ENCODE measurements at regions not wholly inside any gene's neighbourhood (a gene's known extent, or its start where the extent isn't known, plus 50 kb on each side); places are given as distances from the start of the nearest gene placed in this dataset.

DNA sequence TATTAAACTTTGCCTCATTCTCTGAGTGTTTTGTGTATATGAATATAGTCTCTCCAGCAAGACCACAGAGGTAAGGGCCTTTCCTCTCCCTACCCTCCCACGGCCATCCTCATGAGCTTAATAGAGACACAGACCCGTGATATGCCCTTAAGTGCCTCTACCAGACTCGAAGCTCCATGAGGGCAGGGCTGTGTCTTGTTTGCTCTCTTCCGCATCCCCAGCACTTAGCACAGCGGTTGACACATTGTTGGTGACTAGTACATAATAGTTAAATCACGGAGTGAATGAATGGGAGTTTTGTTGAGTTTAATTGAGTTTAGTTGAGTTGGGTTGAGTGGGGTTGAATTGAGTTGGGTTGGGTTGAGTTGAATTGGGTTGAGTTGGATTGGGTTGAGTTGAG lies 122.3 kb downstream of the ZFP36L2 start:
- TF ChIP-seq, protein P1, sequence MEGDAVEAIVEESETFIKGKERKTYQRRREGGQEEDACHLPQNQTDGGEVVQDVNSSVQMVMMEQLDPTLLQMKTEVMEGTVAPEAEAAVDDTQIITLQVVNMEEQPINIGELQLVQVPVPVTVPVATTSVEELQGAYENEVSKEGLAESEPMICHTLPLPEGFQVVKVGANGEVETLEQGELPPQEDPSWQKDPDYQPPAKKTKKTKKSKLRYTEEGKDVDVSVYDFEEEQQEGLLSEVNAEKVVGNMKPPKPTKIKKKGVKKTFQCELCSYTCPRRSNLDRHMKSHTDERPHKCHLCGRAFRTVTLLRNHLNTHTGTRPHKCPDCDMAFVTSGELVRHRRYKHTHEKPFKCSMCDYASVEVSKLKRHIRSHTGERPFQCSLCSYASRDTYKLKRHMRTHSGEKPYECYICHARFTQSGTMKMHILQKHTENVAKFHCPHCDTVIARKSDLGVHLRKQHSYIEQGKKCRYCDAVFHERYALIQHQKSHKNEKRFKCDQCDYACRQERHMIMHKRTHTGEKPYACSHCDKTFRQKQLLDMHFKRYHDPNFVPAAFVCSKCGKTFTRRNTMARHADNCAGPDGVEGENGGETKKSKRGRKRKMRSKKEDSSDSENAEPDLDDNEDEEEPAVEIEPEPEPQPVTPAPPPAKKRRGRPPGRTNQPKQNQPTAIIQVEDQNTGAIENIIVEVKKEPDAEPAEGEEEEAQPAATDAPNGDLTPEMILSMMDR (IDR thresholded peaks at IDR 0.05; ENCODE audit: poor library complexity) = no peak
- no peak for TF ChIP-seq EZH2 (IDR thresholded peaks at IDR 0.05; ENCODE audit: borderline replicate concordance)
